GM12878 (cell line): ENCODE measurements at regions not wholly inside any gene's neighbourhood (a gene's known extent, or its start where the extent isn't known, plus 50 kb on each side); places are given as distances from the start of the nearest gene placed in this dataset.

Experiments
- ATAC-seq: fragments of 200-7000 bp; cut with Tn5 transposase; 3 replicates; pipeline ENCODE4 v1.9.1; 2020; ENCODE audit warnings: mild to moderate bottlenecking, moderate library complexity
- BruUV-seq: library from RNA; stranded (reverse); fragments of 400-500 nt; replicated peaks from 2 replicates; lab custom pipeline; 2021; lab: Mats Ljungman, UMichigan
- CTCF ChIA-PET: fragments of 300-600 bp; sonication (Branson Sonifier 250); formaldehyde crosslinking; extraction: SDS; loops from one replicate; lab custom pipeline; 2021; ENCODE audit warnings: inconsistent platforms; lab: Yijun Ruan, JAX
- POLR2A ChIA-PET: fragments of 350-600 bp; formaldehyde crosslinking; extraction: SDS; loops from one replicate; lab custom pipeline; 2021; ENCODE audit warnings: inconsistent platforms; lab: Charles Lee
- RAD21 ChIA-PET: fragments of 300-600 bp; sonication (Branson Sonifier 250); formaldehyde crosslinking; loops from one replicate; lab custom pipeline; 2023; ENCODE audit warnings: antibody characterized with exemption; ENCODE audit not compliant: unreplicated experiment; lab: Charles Lee
- SMC1A ChIA-PET: fragments of 300-600 bp; sonication (Branson Sonifier 250); formaldehyde crosslinking; loops from one replicate; lab custom pipeline; 2023; ENCODE audit not compliant: unreplicated experiment, uncharacterized antibody; lab: Charles Lee
- DNase-seq: peaks from one replicate; pipeline ENCODE4 v3.0.0-alpha.2; 2011; ENCODE audit warnings: low read depth, low spot score
- FAIRE-seq: peaks from 3 replicates; lab custom pipeline; 2011; peaks lifted over from hg19 to GRCh38; lab: Jason Lieb, UNC
- H2AFZ ChIP-seq: 2 replicates; pipeline ENCODE4 v1.6.0; 2011; ENCODE audit warnings: low read depth, low read length, control low read depth; ENCODE audit not compliant: control insufficient read depth
- H3K27ac ChIP-seq: 2 replicates; pipeline ENCODE4 v1.5.1; 2011; ENCODE audit warnings: control low read depth; ENCODE audit not compliant: control insufficient read depth, insufficient read depth
- H3K27me3 ChIP-seq, 2 experiments: replicated peaks in 1 of 2; 2 replicates each; pipeline versions ENCODE4 v1.6.0 to v1.6.1; 2011; ENCODE audit warnings: low read length in 1 of 2; ENCODE audit not compliant: control insufficient read depth in 2 of 2, insufficient read depth in 2 of 2
- H3K36me3 ChIP-seq, 2 experiments: 2 replicates each; pipeline ENCODE4 v1.5.1; 2011; ENCODE audit warnings: low read length in 1 of 2; ENCODE audit not compliant: control insufficient read depth in 2 of 2, insufficient read depth in 2 of 2
- H3K4me1 ChIP-seq: 2 replicates; pipeline ENCODE4 v1.6.1; 2011; ENCODE audit warnings: mild to moderate bottlenecking, low read length, moderate library complexity, mixed read lengths; ENCODE audit not compliant: control insufficient read depth, insufficient read depth
- H3K4me2 ChIP-seq: 2 replicates; pipeline ENCODE4 v1.6.0; 2011; ENCODE audit warnings: control low read depth; ENCODE audit not compliant: control insufficient read depth, insufficient read depth
- H3K4me3 ChIP-seq: fragments of 200-600 bp; sonication (generic); 2 replicates; pipeline ENCODE4 v1.5.1; 2016
- H3K79me2 ChIP-seq: 2 replicates; pipeline ENCODE4 v1.6.0; 2011; ENCODE audit warnings: low read length; ENCODE audit not compliant: control insufficient read depth, insufficient read depth
- H3K9ac ChIP-seq: 2 replicates; pipeline ENCODE4 v1.8.0; 2011; ENCODE audit warnings: low read length, control low read depth, mixed read lengths; ENCODE audit not compliant: control insufficient read depth, insufficient read depth
- H3K9me3 ChIP-seq: replicated peaks from 3 replicates; pipeline ENCODE4 v1.5.1; 2011; ENCODE audit warnings: mild to moderate bottlenecking, low read length; ENCODE audit not compliant: control insufficient read depth, insufficient read depth
- H4K20me1 ChIP-seq: 2 replicates; pipeline ENCODE4 v1.6.0; 2011; ENCODE audit not compliant: control insufficient read depth, insufficient read depth
- BHLHE40 ChIP-seq, 2 experiments: fragments of 450-650 bp in 1 of 2; IDR thresholded peaks; 2 replicates each; pipeline ENCODE4 v1.6.1; 2011 to 2017; ENCODE audit warnings: low read depth in 2 of 2, borderline replicate concordance in 1 of 2, improper control_type of control experiment in 1 of 2, low read length in 1 of 2, mild to moderate bottlenecking in 1 of 2
- EED ChIP-seq: sonication (generic); IDR thresholded peaks from 2 replicates; pipeline ENCODE4 v1.6.1; 2016; ENCODE audit warnings: antibody characterized with exemption, low read depth
- EP300 ChIP-seq, 2 experiments: fragments of 150-350 bp in 1 of 2; IDR thresholded peaks; 2 replicates each; pipeline ENCODE4 v1.6.1; 2011 to 2012; ENCODE audit warnings: low read depth in 2 of 2, low read length in 2 of 2, borderline replicate concordance in 1 of 2, improper control_type of control experiment in 1 of 2, inconsistent platforms in 1 of 2; ENCODE audit not compliant: control insufficient read depth in 1 of 2
- IKZF1 ChIP-seq: fragments of 450-650 bp; conservative IDR thresholded peaks from 2 replicates; pipeline ENCODE4 v1.6.1; 2017; ENCODE audit warnings: antibody characterized with exemption, mild to moderate bottlenecking
- JUND ChIP-seq: IDR thresholded peaks from 2 replicates; pipeline ENCODE4 v1.6.1; 2012; ENCODE audit warnings: low read depth, mild to moderate bottlenecking, low read length, improper control_type of control experiment, moderate library complexity
- WRNIP1 ChIP-seq: IDR thresholded peaks from 2 replicates; pipeline ENCODE4 v1.6.1; 2011; ENCODE audit warnings: low read depth, low read length, improper control_type of control experiment, borderline replicate concordance
- ZNF592 ChIP-seq: fragments of 450-650 bp; IDR thresholded peaks from 2 replicates; pipeline ENCODE4 v1.6.1; 2017; ENCODE audit warnings: mild to moderate bottlenecking, moderate library complexity
- WGBS: methylation state at CpG from one replicate; pipeline ENCODE4 v1.1.6; 2016; ENCODE audit warnings: low lambda C conversion rate; ENCODE audit not compliant: insufficient replicate concordance, insufficient coverage; ENCODE audit errors: missing lambda C conversion rate; 5-methylcytosine and 5-hydroxymethylcytosine counted together
- in situ Hi-C: fragments of 300-500 bp; cut with MboI; formaldehyde crosslinking; loops from 9 replicates; pipeline ENCODE4 v1.14.3; 2018; ENCODE audit warnings: mixed read lengths
- intact Hi-C: fragments of 100-400 bp; cut with micrococcal nuclease; formaldehyde crosslinking; loops from one replicate; pipeline ENCODE4 v1.14.2; 2022; ENCODE audit not compliant: unreplicated experiment
- TF ChIP-seq, protein P1 (sequence below): IDR thresholded peaks from 2 replicates; pipeline ENCODE4 v1.6.1; 2012; ENCODE audit warnings: mild to moderate bottlenecking, low read depth, low read length
- TF ChIP-seq, protein P2 (sequence below): fragments of 450-650 bp; IDR thresholded peaks from 2 replicates; pipeline ENCODE4 v1.6.1; 2018; ENCODE audit warnings: borderline replicate concordance, mild to moderate bottlenecking; ENCODE audit not compliant: partially characterized antibody

GRCh38 chr14:43793579-43793978, 713.5 kb downstream of the FSCB start (continued):
- TF ChIP-seq, protein P1, sequence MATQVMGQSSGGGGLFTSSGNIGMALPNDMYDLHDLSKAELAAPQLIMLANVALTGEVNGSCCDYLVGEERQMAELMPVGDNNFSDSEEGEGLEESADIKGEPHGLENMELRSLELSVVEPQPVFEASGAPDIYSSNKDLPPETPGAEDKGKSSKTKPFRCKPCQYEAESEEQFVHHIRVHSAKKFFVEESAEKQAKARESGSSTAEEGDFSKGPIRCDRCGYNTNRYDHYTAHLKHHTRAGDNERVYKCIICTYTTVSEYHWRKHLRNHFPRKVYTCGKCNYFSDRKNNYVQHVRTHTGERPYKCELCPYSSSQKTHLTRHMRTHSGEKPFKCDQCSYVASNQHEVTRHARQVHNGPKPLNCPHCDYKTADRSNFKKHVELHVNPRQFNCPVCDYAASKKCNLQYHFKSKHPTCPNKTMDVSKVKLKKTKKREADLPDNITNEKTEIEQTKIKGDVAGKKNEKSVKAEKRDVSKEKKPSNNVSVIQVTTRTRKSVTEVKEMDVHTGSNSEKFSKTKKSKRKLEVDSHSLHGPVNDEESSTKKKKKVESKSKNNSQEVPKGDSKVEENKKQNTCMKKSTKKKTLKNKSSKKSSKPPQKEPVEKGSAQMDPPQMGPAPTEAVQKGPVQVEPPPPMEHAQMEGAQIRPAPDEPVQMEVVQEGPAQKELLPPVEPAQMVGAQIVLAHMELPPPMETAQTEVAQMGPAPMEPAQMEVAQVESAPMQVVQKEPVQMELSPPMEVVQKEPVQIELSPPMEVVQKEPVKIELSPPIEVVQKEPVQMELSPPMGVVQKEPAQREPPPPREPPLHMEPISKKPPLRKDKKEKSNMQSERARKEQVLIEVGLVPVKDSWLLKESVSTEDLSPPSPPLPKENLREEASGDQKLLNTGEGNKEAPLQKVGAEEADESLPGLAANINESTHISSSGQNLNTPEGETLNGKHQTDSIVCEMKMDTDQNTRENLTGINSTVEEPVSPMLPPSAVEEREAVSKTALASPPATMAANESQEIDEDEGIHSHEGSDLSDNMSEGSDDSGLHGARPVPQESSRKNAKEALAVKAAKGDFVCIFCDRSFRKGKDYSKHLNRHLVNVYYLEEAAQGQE = no peak

DNA sequence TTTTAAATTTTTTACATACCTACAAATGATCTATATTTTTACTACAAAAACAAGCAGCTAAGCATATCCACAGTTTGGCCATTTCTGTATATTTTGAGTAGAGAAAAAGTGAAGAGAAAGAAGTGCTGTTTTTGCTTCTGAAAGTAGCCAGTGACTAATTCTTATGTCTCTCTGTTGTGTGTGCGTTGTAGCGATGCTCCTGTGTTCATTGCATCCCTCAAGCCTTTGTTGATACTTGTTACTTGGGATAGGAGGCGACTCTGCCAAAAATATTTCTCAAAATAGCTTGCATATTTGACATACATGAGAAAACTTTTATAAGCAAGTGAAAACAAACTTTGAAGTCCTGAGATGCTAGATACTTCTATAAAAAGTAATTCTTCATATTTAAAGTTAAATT, 714.1 kb downstream of the FSCB start:
- H3K4me2 ChIP-seq = no peak overlapping the region
- H2AFZ ChIP-seq = no peak overlapping the region
- in situ Hi-C loops (no loop called here), intact Hi-C loops (no loop called here)
- no peak overlapping the region for H3K27ac ChIP-seq
- CTCF ChIA-PET = no interaction called here
- H3K79me2 ChIP-seq = no peaks in the 10 kb centered on the region
- no peak overlapping the region for H3K9ac ChIP-seq
- SMC1A ChIA-PET = no interaction called here
- FAIRE-seq (no peak), DNase-seq (no peak), ATAC-seq (no peak)
- H3K27me3 ChIP-seq = no peaks in the 10 kb centered on the region
- POLR2A ChIA-PET = no interaction called here
- H4K20me1 ChIP-seq = no peaks in the 10 kb centered on the region
- H3K9me3 ChIP-seq = no peaks in the 10 kb centered on the region
- 2% methylated on average over 3 of the region's 3 CpGs for WGBS
- no peaks in the 10 kb centered on the region for H3K36me3 ChIP-seq
- BruUV-seq = no TSS peak
- RAD21 ChIA-PET = no interaction called here
- no peak overlapping the region for H3K4me3 ChIP-seq
- no peaks in the 10 kb centered on the region for H3K4me1 ChIP-seq
- TF ChIP-seq IKZF1 (no peak), JUND (no peak), WRNIP1 (no peak), EP300 (IDR thresholded peaks at IDR 0.05; ENCODE audit: borderline replicate concordance in 1 of 2, control insufficient read depth in 1 of 2, low read depth in 2 of 2, low read length in 2 of 2) (no peak), BHLHE40 (IDR thresholded peaks at IDR 0.05; ENCODE audit: borderline replicate concordance in 1 of 2, low read depth in 2 of 2, low read length in 1 of 2) (no peak), ZNF592 (no peak), EED (no peak)
- TF ChIP-seq, protein P2, sequence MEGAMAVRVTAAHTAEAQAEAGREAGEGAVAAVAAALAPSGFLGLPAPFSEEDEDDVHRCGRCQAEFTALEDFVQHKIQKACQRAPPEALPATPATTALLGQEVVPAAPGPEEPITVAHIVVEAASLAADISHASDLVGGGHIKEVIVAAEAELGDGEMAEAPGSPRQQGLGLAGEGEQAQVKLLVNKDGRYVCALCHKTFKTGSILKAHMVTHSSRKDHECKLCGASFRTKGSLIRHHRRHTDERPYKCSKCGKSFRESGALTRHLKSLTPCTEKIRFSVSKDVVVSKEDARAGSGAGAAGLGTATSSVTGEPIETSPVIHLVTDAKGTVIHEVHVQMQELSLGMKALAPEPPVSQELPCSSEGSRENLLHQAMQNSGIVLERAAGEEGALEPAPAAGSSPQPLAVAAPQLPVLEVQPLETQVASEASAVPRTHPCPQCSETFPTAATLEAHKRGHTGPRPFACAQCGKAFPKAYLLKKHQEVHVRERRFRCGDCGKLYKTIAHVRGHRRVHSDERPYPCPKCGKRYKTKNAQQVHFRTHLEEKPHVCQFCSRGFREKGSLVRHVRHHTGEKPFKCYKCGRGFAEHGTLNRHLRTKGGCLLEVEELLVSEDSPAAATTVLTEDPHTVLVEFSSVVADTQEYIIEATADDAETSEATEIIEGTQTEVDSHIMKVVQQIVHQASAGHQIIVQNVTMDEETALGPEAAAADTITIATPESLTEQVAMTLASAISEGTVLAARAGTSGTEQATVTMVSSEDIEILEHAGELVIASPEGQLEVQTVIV = no peak
